Neural crest cell (in vitro differentiated cells): ENCODE measurements at regions not wholly inside any gene's neighbourhood (a gene's known extent, or its start where the extent isn't known, plus 50 kb on each side); places are given as distances from the start of the nearest gene placed in this dataset.

Experiments
- DNase-seq: peaks from one replicate; pipeline ENCODE4 v3.0.0; 2021; ENCODE audit warnings: low read depth, mixed read lengths, low spot score
- H3K27ac Mint-ChIP-seq: one replicate; pipeline ENCODE4 v1.8.0; 2021; ENCODE audit warnings: mild to moderate bottlenecking, mixed read lengths; ENCODE audit not compliant: unreplicated experiment
- H3K27me3 Mint-ChIP-seq: 2 replicates; pipeline ENCODE4 v1.8.0; 2021; ENCODE audit warnings: low read depth, mild to moderate bottlenecking, mixed read lengths
- H3K36me3 Mint-ChIP-seq: 2 replicates; pipeline ENCODE4 v1.8.0; 2021; ENCODE audit warnings: low read depth, mild to moderate bottlenecking, mixed read lengths
- H3K4me1 Mint-ChIP-seq: 2 replicates; pipeline ENCODE4 v1.8.0; 2021; ENCODE audit warnings: mixed read lengths
- H3K4me3 Mint-ChIP-seq: one replicate; pipeline ENCODE4 v1.8.0; 2021; ENCODE audit warnings: mild to moderate bottlenecking, mixed read lengths
- H3K9me3 Mint-ChIP-seq: 2 replicates; pipeline ENCODE4 v1.8.0; 2021; ENCODE audit warnings: mixed read lengths
- TF ChIP-seq, protein P1 (sequence below): fragments of 200-600 bp; sonication (generic); conservative IDR thresholded peaks from 2 replicates; pipeline ENCODE4 v1.5.0; 2021; ENCODE audit warnings: antibody characterized with exemption, mild to moderate bottlenecking

DNA sequence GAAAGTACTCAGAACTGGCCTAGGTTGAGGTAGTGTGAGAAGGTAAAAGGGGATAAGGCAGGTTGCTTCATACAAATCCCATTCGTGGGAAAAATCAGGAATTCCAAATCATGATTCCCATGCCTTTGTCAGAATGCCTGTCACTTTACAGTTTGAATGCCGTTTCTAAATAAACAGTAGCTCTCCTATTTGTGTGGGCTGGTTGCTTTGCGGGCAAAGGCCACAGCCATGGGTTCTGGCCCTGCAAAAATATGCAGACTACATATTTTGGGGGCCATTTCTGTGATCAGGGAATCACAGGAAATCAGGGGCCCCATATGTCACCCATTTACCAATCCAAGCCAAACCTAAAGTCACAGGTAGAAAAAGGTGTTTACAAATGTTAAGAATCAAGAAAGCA is 161.3 kb upstream of the BMP4 start:
- no peaks in the 10 kb centered on the region for H3K36me3 Mint-ChIP-seq
- H3K4me1 Mint-ChIP-seq: peaks cover 5% of the 10 kb centered on the region
- no peak overlapping the region for H3K4me3 Mint-ChIP-seq
- TF ChIP-seq, protein P1, sequence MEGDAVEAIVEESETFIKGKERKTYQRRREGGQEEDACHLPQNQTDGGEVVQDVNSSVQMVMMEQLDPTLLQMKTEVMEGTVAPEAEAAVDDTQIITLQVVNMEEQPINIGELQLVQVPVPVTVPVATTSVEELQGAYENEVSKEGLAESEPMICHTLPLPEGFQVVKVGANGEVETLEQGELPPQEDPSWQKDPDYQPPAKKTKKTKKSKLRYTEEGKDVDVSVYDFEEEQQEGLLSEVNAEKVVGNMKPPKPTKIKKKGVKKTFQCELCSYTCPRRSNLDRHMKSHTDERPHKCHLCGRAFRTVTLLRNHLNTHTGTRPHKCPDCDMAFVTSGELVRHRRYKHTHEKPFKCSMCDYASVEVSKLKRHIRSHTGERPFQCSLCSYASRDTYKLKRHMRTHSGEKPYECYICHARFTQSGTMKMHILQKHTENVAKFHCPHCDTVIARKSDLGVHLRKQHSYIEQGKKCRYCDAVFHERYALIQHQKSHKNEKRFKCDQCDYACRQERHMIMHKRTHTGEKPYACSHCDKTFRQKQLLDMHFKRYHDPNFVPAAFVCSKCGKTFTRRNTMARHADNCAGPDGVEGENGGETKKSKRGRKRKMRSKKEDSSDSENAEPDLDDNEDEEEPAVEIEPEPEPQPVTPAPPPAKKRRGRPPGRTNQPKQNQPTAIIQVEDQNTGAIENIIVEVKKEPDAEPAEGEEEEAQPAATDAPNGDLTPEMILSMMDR: no peak
- H3K27me3 Mint-ChIP-seq: peaks cover 4% of the 10 kb centered on the region
- DNase-seq: no peak
- no peaks in the 10 kb centered on the region for H3K9me3 Mint-ChIP-seq
- H3K27ac Mint-ChIP-seq: no peak overlapping the region

DNA sequence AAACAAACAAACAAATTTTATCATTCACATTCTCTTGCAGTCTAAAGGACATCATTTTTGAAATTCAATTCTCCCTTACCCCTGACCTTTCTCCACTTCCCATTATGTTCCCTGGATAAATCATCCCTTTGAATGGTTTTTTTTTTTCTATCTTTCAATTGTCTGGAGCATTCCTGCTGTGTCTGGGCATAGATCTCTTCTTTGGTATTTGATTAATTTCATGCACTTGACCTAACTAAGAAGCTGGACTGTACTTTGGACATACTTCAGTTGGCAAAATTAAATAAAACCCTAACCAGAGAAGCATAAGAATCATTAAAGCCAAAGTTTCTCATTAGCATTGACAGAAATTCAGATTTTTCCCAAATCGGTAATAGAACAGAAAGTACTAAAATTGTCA is 163.6 kb upstream of the BMP4 start:
- Mint-ChIP-seq H3K36me3 (peaks cover 2% of the 10 kb centered on the region), H3K27ac (no peak overlapping the region), H3K9me3 (peaks cover 3% of the 10 kb centered on the region), H3K27me3 (peaks cover 4% of the 10 kb centered on the region), H3K4me1 (peaks cover 5% of the 10 kb centered on the region), H3K4me3 (no peak overlapping the region)
- TF ChIP-seq, protein P1: no peak
- no peak for DNase-seq

DNA sequence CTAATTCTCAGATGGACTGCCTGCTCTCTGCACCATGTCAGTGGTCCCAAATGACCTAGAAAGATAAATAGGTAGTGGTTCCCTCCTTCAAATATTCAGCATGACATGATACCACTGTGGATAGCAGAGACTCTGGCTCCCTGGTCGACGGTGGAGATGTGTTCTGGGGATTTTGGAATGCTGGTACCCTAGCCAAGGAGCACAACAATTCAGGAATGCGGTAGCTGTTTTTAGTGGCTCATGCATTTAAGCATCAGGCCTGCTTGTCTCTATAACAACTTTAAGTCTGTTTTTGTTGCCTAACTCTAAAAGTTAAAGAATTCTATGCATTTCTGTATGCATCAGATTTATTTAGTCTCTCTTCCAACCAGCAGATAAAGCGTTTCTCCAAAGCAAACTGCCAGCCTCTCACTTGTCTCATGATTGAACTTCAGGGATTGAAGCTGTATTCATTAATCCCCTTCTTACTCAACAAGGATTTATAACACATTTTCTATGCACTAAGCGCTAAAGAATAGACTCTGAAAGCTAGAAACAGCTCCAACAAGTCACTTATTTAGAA is 164.9 kb upstream of the BMP4 start:
- TF ChIP-seq, protein P1: no peak
- H3K36me3 Mint-ChIP-seq: peaks cover 2% of the 10 kb centered on the region
- H3K4me1 Mint-ChIP-seq: peaks cover 5% of the 10 kb centered on the region
- H3K4me3 Mint-ChIP-seq: no peak overlapping the region
- peaks cover 4% of the 10 kb centered on the region for H3K27me3 Mint-ChIP-seq
- H3K9me3 Mint-ChIP-seq: peaks cover 4% of the 10 kb centered on the region
- no peak overlapping the region for H3K27ac Mint-ChIP-seq
- no peak for DNase-seq

DNA sequence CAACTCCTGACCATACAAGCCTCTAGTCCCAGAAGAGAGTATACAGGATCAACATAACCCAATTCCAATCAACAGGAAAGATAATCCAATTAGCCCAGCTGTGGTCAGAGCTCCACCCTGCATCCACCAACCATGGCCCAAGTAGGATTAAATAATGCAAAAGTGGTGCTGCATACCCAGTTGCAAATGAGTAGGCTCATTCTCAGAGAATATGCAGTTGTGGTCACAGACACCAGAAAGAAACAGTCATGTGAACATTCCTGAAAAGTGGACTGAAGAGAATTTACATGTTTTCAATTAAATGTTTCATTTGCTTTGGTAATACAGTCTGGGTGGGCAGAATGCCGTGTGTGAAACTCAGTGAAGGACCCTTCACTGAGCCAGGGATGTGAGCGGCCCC is 167.2 kb upstream of the BMP4 start:
- Mint-ChIP-seq H3K4me1 (peaks cover 5% of the 10 kb centered on the region), H3K27ac (no peak overlapping the region), H3K4me3 (no peak overlapping the region), H3K9me3 (peaks cover 7% of the 10 kb centered on the region), H3K27me3 (peaks cover 6% of the 10 kb centered on the region), H3K36me3 (peaks cover 2% of the 10 kb centered on the region)
- TF ChIP-seq, protein P1: no peak
- DNase-seq: no peak

- Mint-ChIP-seq H3K9me3 (peaks cover 7% of the 10 kb centered on the region), H3K36me3 (peaks cover 2% of the 10 kb centered on the region), H3K27me3 (peaks cover 6% of the 10 kb centered on the region), H3K4me1 (peaks cover 4% of the 10 kb centered on the region), H3K4me3 (no peak overlapping the region), H3K27ac (no peak overlapping the region)
- TF ChIP-seq, protein P1: no peak
- DNase-seq: no peak
These were observed 168.5 kb upstream of the BMP4 start for GRCh38 chr14:54125109-54125508.
